ENCODE measurements at regions not wholly inside any gene's neighbourhood (a gene's known extent, or its start where the extent isn't known, plus 50 kb on each side); places are given as distances from the start of the nearest gene placed in this dataset.

DNA sequence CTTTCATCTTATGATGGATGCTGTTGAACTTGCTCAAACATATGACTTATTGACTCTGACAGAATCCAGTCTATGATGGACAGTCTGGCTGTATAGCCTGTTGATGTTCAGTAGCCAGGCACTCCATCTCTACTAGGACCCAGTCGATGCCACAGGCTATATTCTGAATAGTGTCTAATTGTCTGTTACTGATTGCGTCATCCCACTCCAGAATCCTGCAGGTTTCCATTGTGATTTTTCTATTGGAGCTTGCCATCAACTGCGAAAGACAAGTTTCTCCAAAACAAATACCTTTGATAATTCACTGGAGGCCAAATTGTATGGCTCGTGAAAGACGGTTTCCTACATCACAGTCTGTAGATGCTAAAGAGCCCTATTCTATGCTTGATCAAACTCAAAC is 481.7 kb upstream of the CHORDC1 start:
- H3K18ac ChIP-seq (ENCODE audit: low read depth in 1 of 2, low read length in 2 of 2): no peak overlapping the region
- no peaks in the 10 kb centered on the region for H3K79me1 ChIP-seq (replicated peaks; ENCODE audit: low read length, poor library complexity, severe bottlenecking)
- no peak overlapping the region for H3K9ac ChIP-seq (ENCODE audit: low read length)
- H3K4me2 ChIP-seq (ENCODE audit: low read length, poor library complexity, severe bottlenecking): no peak overlapping the region
- H3K4me3 ChIP-seq (ENCODE audit: insufficient read depth in 1 of 2, low read depth in 1 of 2, low read length in 2 of 2): no peak overlapping the region
- no peak overlapping the region for H2BK12ac ChIP-seq (ENCODE audit: low read length in 2 of 2)
- no peak overlapping the region for H2AK5ac ChIP-seq (ENCODE audit: low read length, severe bottlenecking)
- peaks cover 19% of the 10 kb centered on the region for H3K9me3 ChIP-seq (ENCODE audit: control insufficient read depth, low read length)
- H3K36me3 ChIP-seq (ENCODE audit: control insufficient read depth in 1 of 2, insufficient read depth in 2 of 2, low read depth in 1 of 2, low read length in 2 of 2): no peaks in the 10 kb centered on the region
- H2BK5ac ChIP-seq (ENCODE audit: low read depth, low read length, poor library complexity, severe bottlenecking): no peak overlapping the region
- no peak overlapping the region for H4K91ac ChIP-seq (ENCODE audit: low read length)
- no peak overlapping the region for H3K23ac ChIP-seq (ENCODE audit: low read length in 2 of 2)
- no peak overlapping the region for H2BK15ac ChIP-seq (ENCODE audit: low read depth, poor library complexity, severe bottlenecking)
- no peak overlapping the region for H2AFZ ChIP-seq (ENCODE audit: low read depth, low read length)
- H3K4ac ChIP-seq (ENCODE audit: low read depth in 1 of 2, low read length in 2 of 2): no peak overlapping the region
- no peak for DNase-seq
- no peak overlapping the region for H4K8ac ChIP-seq (ENCODE audit: low read length)
- H2BK120ac ChIP-seq (ENCODE audit: low read depth, low read length): no peak overlapping the region
- WGBS: 79% methylated on average over 5 of the region's 5 CpGs
- no peak overlapping the region for H3K14ac ChIP-seq (ENCODE audit: low read length in 2 of 2)
- no peak overlapping the region for H3K27ac ChIP-seq (ENCODE audit: low read length, poor library complexity, severe bottlenecking)
- H3K27me3 ChIP-seq (ENCODE audit: control insufficient read depth in 1 of 2, insufficient read depth in 1 of 2, low read length in 2 of 2): no peaks in the 10 kb centered on the region
- no peaks in the 10 kb centered on the region for H3K4me1 ChIP-seq (ENCODE audit: control insufficient read depth, insufficient read depth, low read depth, low read length)

GRCh38 chr11:90701716-90702115 is 478.9 kb upstream of the CHORDC1 start:
- no peaks in the 10 kb centered on the region for H3K79me1 ChIP-seq (replicated peaks; ENCODE audit: low read length, poor library complexity, severe bottlenecking)
- no peak overlapping the region for H2AK5ac ChIP-seq (ENCODE audit: low read length, severe bottlenecking)
- no peak overlapping the region for H3K18ac ChIP-seq (ENCODE audit: low read depth in 1 of 2, low read length in 2 of 2)
- no peak overlapping the region for H3K4me3 ChIP-seq (ENCODE audit: insufficient read depth in 1 of 2, low read depth in 1 of 2, low read length in 2 of 2)
- 83% methylated on average over 2 of the region's 2 CpGs for WGBS
- H3K36me3 ChIP-seq (ENCODE audit: control insufficient read depth in 1 of 2, insufficient read depth in 2 of 2, low read depth in 1 of 2, low read length in 2 of 2): no peaks in the 10 kb centered on the region
- H3K4me1 ChIP-seq (ENCODE audit: control insufficient read depth, insufficient read depth, low read depth, low read length): no peaks in the 10 kb centered on the region
- H3K9me3 ChIP-seq (ENCODE audit: control insufficient read depth, low read length): peaks cover 19% of the 10 kb centered on the region
- H3K27ac ChIP-seq (ENCODE audit: low read length, poor library complexity, severe bottlenecking): no peak overlapping the region
- H3K14ac ChIP-seq (ENCODE audit: low read length in 2 of 2): no peak overlapping the region
- H2BK15ac ChIP-seq (ENCODE audit: low read depth, poor library complexity, severe bottlenecking): no peak overlapping the region
- H3K27me3 ChIP-seq (ENCODE audit: control insufficient read depth in 1 of 2, insufficient read depth in 1 of 2, low read length in 2 of 2): no peaks in the 10 kb centered on the region
- no peak overlapping the region for H3K4me2 ChIP-seq (ENCODE audit: low read length, poor library complexity, severe bottlenecking)
- no peak overlapping the region for H2BK5ac ChIP-seq (ENCODE audit: low read depth, low read length, poor library complexity, severe bottlenecking)
- no peak overlapping the region for H2BK12ac ChIP-seq (ENCODE audit: low read length in 2 of 2)
- DNase-seq: no peak
- no peak overlapping the region for H4K91ac ChIP-seq (ENCODE audit: low read length)
- H3K23ac ChIP-seq (ENCODE audit: low read length in 2 of 2): no peak overlapping the region
- no peak overlapping the region for H4K8ac ChIP-seq (ENCODE audit: low read length)
- no peak overlapping the region for H3K9ac ChIP-seq (ENCODE audit: low read length)
- H2AFZ ChIP-seq (ENCODE audit: low read depth, low read length): no peak overlapping the region
- no peak overlapping the region for H2BK120ac ChIP-seq (ENCODE audit: low read depth, low read length)
- no peak overlapping the region for H3K4ac ChIP-seq (ENCODE audit: low read depth in 1 of 2, low read length in 2 of 2)

GRCh38 chr11:90700789-90701439 is 478.1 kb upstream of the CHORDC1 start:
- WGBS: 83% methylated on average over 1 of the region's 4 CpGs
- DNase-seq: no peak
- Histone ChIP-seq H3K4ac (ENCODE audit: low read depth in 1 of 2, low read length in 2 of 2) (no peak overlapping the region), H3K4me3 (ENCODE audit: insufficient read depth in 1 of 2, low read depth in 1 of 2, low read length in 2 of 2) (no peak overlapping the region), H3K79me1 (replicated peaks; ENCODE audit: low read length, poor library complexity, severe bottlenecking) (no peaks in the 10 kb centered on the region), H2BK120ac (ENCODE audit: low read depth, low read length) (no peak overlapping the region), H2AK5ac (ENCODE audit: low read length, severe bottlenecking) (no peak overlapping the region), H2BK5ac (ENCODE audit: low read depth, low read length, poor library complexity, severe bottlenecking) (no peak overlapping the region), H3K9ac (ENCODE audit: low read length) (no peak overlapping the region), H3K14ac (ENCODE audit: low read length in 2 of 2) (no peak overlapping the region), H4K8ac (ENCODE audit: low read length) (no peak overlapping the region), H3K27ac (ENCODE audit: low read length, poor library complexity, severe bottlenecking) (no peak overlapping the region), H3K23ac (ENCODE audit: low read length in 2 of 2) (no peak overlapping the region), H3K18ac (ENCODE audit: low read depth in 1 of 2, low read length in 2 of 2) (no peak overlapping the region), H3K36me3 (ENCODE audit: control insufficient read depth in 1 of 2, insufficient read depth in 2 of 2, low read depth in 1 of 2, low read length in 2 of 2) (no peaks in the 10 kb centered on the region), H3K27me3 (ENCODE audit: control insufficient read depth in 1 of 2, insufficient read depth in 1 of 2, low read length in 2 of 2) (no peaks in the 10 kb centered on the region), H2BK15ac (ENCODE audit: low read depth, poor library complexity, severe bottlenecking) (no peak overlapping the region), H3K4me1 (ENCODE audit: control insufficient read depth, insufficient read depth, low read depth, low read length) (no peaks in the 10 kb centered on the region), H3K9me3 (ENCODE audit: control insufficient read depth, low read length) (peaks cover 19% of the 10 kb centered on the region), H4K91ac (ENCODE audit: low read length) (no peak overlapping the region), H2AFZ (ENCODE audit: low read depth, low read length) (no peak overlapping the region), H3K4me2 (ENCODE audit: low read length, poor library complexity, severe bottlenecking) (no peak overlapping the region), H2BK12ac (ENCODE audit: low read length in 2 of 2) (no peak overlapping the region)

GRCh38 chr11:90699791-90700400 is 477.0 kb upstream of the CHORDC1 start:
- no peak overlapping the region for H3K4ac ChIP-seq (ENCODE audit: low read depth in 1 of 2, low read length in 2 of 2)
- H2AFZ ChIP-seq (ENCODE audit: low read depth, low read length): no peak overlapping the region
- no peaks in the 10 kb centered on the region for H3K36me3 ChIP-seq (ENCODE audit: control insufficient read depth in 1 of 2, insufficient read depth in 2 of 2, low read depth in 1 of 2, low read length in 2 of 2)
- H3K23ac ChIP-seq (ENCODE audit: low read length in 2 of 2): no peak overlapping the region
- H3K79me1 ChIP-seq (replicated peaks; ENCODE audit: low read length, poor library complexity, severe bottlenecking): no peaks in the 10 kb centered on the region
- no peak overlapping the region for H2BK5ac ChIP-seq (ENCODE audit: low read depth, low read length, poor library complexity, severe bottlenecking)
- no peak overlapping the region for H3K9ac ChIP-seq (ENCODE audit: low read length)
- H3K14ac ChIP-seq (ENCODE audit: low read length in 2 of 2): no peak overlapping the region
- no peak for DNase-seq
- H4K91ac ChIP-seq (ENCODE audit: low read length): no peak overlapping the region
- H2BK15ac ChIP-seq (ENCODE audit: low read depth, poor library complexity, severe bottlenecking): no peak overlapping the region
- no peak overlapping the region for H3K18ac ChIP-seq (ENCODE audit: low read depth in 1 of 2, low read length in 2 of 2)
- H2BK12ac ChIP-seq (ENCODE audit: low read length in 2 of 2): no peak overlapping the region
- H2AK5ac ChIP-seq (ENCODE audit: low read length, severe bottlenecking): no peak overlapping the region
- WGBS: no CpG with 5 or more reads among the region's 2 CpGs
- H3K4me3 ChIP-seq (ENCODE audit: insufficient read depth in 1 of 2, low read depth in 1 of 2, low read length in 2 of 2): no peak overlapping the region
- no peak overlapping the region for H4K8ac ChIP-seq (ENCODE audit: low read length)
- peaks cover 17% of the 10 kb centered on the region for H3K9me3 ChIP-seq (ENCODE audit: control insufficient read depth, low read length)
- no peak overlapping the region for H2BK120ac ChIP-seq (ENCODE audit: low read depth, low read length)
- H3K27me3 ChIP-seq (ENCODE audit: control insufficient read depth in 1 of 2, insufficient read depth in 1 of 2, low read length in 2 of 2): no peaks in the 10 kb centered on the region
- H3K4me2 ChIP-seq (ENCODE audit: low read length, poor library complexity, severe bottlenecking): no peak overlapping the region
- H3K27ac ChIP-seq (ENCODE audit: low read length, poor library complexity, severe bottlenecking): no peak overlapping the region
- H3K4me1 ChIP-seq (ENCODE audit: control insufficient read depth, insufficient read depth, low read depth, low read length): no peaks in the 10 kb centered on the region

Data from mesenchymal stem cell (in vitro differentiated cells and primary cell).